ENCODE measurements at regions not wholly inside any gene's neighbourhood (a gene's known extent, or its start where the extent isn't known, plus 50 kb on each side); places are given as distances from the start of the nearest gene placed in this dataset.
"Not testable (repeated sequence)": the region's sequence is repeated elsewhere in the genome, so short reads cannot be mapped to it uniquely, and the experiment has no call there.

DNA sequence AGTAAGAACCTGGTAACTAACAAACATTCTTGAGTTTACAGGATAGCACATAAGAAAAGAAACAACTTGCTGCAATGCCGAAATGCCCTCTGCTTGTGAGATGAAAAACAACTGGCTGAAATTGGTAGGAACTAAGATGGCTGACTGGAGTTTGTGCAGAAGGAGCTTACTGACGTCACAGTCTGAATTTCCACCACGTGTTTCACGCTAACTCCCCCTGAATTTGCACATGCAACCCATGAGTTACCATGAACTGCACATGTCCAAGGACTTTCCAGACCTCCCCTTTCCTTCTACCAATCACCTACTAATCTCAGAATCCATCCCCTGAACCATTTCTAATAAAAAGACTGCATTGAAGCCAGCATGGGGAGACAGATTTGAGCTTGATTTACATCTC lies 86.3 kb upstream of the KCND2 start:
- CTCF ChIA-PET: no interaction called here
- Mint-ChIP-seq H3K4me1 (no peaks in the 10 kb centered on the region), H3K36me3 (no peaks in the 10 kb centered on the region), H3K4me3 (no peak overlapping the region), H3K9me3 (no peaks in the 10 kb centered on the region), H3K27me3 (no peaks in the 10 kb centered on the region), H3K27ac (no peak overlapping the region)
- no peak for DNase-seq

DNA sequence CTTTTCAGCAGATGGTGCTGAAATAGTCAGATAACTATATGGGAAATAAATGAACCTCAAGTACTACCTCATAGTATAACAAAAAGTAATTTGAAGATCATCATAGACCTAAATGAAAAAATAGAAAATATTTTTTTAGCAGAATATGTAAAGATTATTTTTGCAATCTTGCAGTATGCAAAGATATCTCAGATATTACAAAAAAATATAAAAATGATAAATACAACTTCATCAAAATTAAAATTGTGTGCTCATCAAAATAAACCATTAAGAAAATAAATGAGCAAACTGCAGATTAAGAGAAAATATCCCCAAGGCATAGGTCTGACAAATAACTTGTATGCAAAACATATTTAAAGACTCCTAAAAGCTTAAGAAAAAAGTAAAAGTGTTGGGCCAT lies 83.4 kb upstream of the KCND2 start:
- no peaks in the 10 kb centered on the region for H3K27me3 Mint-ChIP-seq
- H3K27ac Mint-ChIP-seq: no peak overlapping the region
- DNase-seq: no peak
- CTCF ChIA-PET: no interaction called here
- H3K4me3 Mint-ChIP-seq: no peak overlapping the region
- H3K36me3 Mint-ChIP-seq: no peaks in the 10 kb centered on the region
- peaks cover 4% of the 10 kb centered on the region for H3K9me3 Mint-ChIP-seq
- H3K4me1 Mint-ChIP-seq: no peaks in the 10 kb centered on the region

DNA sequence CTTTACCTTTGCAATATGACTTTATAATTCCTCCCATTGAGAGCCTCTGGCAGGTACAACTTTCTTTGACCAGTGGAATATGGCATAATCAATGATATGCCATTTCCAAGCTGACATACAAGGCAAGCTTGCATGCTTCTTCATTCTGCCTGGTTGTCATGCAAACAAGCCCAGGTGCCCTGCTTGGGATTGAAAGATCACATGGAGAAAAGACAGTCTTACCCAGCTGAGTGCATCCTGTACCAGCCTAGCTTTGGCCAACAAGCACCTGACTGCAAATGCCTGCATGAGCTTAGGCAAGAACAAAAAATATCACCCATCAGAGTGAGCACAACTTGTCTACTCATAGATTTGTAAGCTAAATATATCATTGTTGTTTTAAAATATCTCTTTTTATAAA lies 82.9 kb upstream of the KCND2 start:
- H3K4me1 Mint-ChIP-seq: no peaks in the 10 kb centered on the region
- H3K27me3 Mint-ChIP-seq: no peaks in the 10 kb centered on the region
- DNase-seq: no peak
- H3K9me3 Mint-ChIP-seq: peaks cover 7% of the 10 kb centered on the region
- CTCF ChIA-PET: no interaction called here
- H3K27ac Mint-ChIP-seq: no peak overlapping the region
- H3K4me3 Mint-ChIP-seq: no peak overlapping the region
- no peaks in the 10 kb centered on the region for H3K36me3 Mint-ChIP-seq

DNA sequence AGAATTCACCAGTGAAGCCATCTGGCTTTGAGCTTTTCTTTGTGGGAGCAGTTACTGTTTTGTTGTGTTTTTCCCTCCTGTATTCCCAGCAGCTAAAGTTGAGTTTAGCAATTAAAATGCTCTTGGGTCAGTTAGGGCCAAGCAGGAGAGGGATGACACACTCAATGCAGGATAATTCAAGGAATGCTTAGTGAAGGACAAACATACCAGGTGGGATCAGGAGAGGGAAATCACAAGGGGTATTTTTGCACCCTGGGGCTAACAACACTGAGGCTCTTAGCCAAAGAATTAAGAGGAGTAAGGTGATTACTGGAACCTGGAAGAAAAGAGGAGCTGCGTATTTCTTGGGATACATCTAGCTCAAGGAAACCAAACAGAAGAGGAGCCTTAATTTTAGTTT lies 82.4 kb upstream of the KCND2 start:
- no peak overlapping the region for H3K4me3 Mint-ChIP-seq
- H3K9me3 Mint-ChIP-seq: peaks cover 8% of the 10 kb centered on the region
- CTCF ChIA-PET: no interaction called here
- no peaks in the 10 kb centered on the region for H3K27me3 Mint-ChIP-seq
- no peak overlapping the region for H3K27ac Mint-ChIP-seq
- no peaks in the 10 kb centered on the region for H3K36me3 Mint-ChIP-seq
- no peaks in the 10 kb centered on the region for H3K4me1 Mint-ChIP-seq
- no peak for DNase-seq

DNA sequence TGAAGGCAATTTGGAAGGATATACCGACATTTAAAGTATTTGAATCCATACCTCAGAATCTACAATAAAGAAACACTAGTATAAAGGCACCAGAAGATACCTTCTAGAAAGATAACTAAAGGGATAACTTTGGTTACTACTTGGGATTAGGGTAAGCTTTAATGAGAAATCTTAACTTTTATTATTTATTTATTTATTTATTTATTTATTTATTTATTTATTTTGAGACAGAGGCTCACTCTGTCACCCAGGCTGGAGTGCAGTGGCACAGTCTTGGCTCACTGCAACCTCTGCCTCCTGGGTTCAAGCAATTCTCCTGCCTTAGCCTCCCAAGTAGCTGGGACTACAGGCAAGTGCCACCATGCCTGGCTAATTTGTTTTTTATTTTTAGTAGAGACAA lies 81.6 kb upstream of the KCND2 start:
- H3K36me3 Mint-ChIP-seq, DNase-seq, H3K27ac Mint-ChIP-seq, CTCF ChIA-PET, H3K4me1 Mint-ChIP-seq, H3K27me3 Mint-ChIP-seq, H3K9me3 Mint-ChIP-seq, H3K4me3 Mint-ChIP-seq: not testable (repeated sequence)

DNA sequence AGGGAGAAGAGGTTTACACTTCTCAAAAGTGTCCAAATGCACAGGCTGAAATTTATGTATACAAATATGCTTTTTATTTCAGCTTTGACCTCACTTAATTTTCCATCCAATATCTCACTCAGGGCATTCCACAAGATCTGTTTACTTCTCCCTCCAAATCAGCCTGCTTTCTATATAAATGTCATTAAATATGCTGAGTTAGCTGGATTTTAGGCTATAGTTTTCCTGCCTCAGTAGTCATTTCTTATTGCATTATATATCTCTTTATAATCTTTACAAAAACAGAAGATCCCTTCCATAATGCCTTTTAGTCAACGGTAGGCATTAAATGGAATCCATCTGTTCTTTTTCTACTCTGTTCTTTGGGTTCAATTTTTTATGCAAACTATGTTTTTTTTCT lies 71.7 kb upstream of the KCND2 start:
- no peaks in the 10 kb centered on the region for H3K27me3 Mint-ChIP-seq
- DNase-seq: no peak
- H3K9me3 Mint-ChIP-seq: no peaks in the 10 kb centered on the region
- H3K4me3 Mint-ChIP-seq: no peak overlapping the region
- no peaks in the 10 kb centered on the region for H3K4me1 Mint-ChIP-seq
- CTCF ChIA-PET: no interaction called here
- no peak overlapping the region for H3K27ac Mint-ChIP-seq
- H3K36me3 Mint-ChIP-seq: no peaks in the 10 kb centered on the region

DNA sequence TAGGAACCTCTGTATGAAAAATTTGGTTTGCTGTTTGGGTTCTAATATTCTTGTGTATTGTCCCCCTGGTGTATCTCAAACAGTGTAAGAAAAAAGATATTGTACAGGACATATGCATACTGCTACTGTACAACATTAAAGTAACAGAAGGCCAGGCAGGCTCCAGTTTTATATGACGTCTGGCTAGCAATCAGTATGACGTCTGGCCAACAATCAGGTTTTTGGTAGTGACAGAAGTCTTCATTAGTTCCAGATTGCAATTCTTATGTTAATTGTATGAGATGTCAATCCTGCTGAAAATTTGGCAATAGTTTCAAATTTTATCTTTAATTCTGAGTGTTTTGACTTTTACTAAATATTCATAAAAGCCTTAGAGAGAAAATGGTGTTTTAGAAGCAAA lies 67.9 kb upstream of the KCND2 start:
- no peak for DNase-seq
- no peaks in the 10 kb centered on the region for H3K27me3 Mint-ChIP-seq
- CTCF ChIA-PET: no interaction called here
- H3K36me3 Mint-ChIP-seq: no peaks in the 10 kb centered on the region
- H3K4me1 Mint-ChIP-seq: no peaks in the 10 kb centered on the region
- H3K9me3 Mint-ChIP-seq: peaks cover 9% of the 10 kb centered on the region
- no peak overlapping the region for H3K27ac Mint-ChIP-seq
- H3K4me3 Mint-ChIP-seq: no peak overlapping the region

DNA sequence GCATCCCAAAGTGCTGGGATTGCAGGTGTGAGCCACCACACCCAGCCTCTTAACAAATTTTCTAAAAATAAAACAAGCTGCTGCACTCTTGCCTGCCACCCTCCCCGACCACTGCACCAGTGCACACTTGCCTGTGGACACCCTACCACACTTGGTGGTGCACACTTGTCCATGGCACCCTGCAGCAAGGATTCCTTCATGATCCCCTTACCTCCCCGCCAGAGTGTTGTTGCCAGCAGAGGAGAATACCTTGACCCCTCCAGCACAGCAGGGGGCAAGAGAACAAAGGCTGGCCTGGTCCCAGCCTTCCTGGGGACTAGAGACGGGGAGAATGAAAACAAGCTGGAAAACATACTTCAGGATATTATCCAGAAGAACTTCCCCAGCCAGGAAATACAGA lies 65.9 kb upstream of the KCND2 start:
- Mint-ChIP-seq H3K4me3 (no peak overlapping the region), H3K4me1 (no peaks in the 10 kb centered on the region), H3K27me3 (no peaks in the 10 kb centered on the region), H3K36me3 (no peaks in the 10 kb centered on the region), H3K27ac (no peak overlapping the region), H3K9me3 (peaks cover 17% of the 10 kb centered on the region)
- no peak for DNase-seq
- CTCF ChIA-PET: no interaction called here

DNA sequence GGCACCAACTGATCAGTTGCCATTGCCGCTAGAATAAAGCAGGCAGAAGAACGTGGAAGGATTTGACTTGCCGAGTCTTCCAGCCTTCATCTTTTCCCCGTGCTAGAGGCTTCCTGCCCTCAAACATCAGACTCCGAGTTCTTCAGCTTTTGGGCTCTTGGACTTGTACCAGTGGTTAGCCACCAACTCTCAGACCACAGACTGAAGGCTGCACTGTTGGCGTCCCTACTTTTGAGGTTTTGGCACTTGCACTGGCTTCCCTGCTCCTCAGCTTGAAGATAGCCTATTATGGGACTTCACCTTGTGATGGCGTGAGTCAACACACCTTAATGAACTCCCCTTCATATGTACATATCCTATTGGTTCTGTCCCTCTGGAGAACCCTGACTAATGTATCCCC lies 57.3 kb upstream of the KCND2 start:
- CTCF ChIA-PET: no interaction called here
- DNase-seq: no peak
- H3K36me3 Mint-ChIP-seq: no peaks in the 10 kb centered on the region
- H3K4me3 Mint-ChIP-seq: no peak overlapping the region
- peaks cover 9% of the 10 kb centered on the region for H3K9me3 Mint-ChIP-seq
- H3K4me1 Mint-ChIP-seq: no peaks in the 10 kb centered on the region
- no peak overlapping the region for H3K27ac Mint-ChIP-seq
- no peaks in the 10 kb centered on the region for H3K27me3 Mint-ChIP-seq

DNA sequence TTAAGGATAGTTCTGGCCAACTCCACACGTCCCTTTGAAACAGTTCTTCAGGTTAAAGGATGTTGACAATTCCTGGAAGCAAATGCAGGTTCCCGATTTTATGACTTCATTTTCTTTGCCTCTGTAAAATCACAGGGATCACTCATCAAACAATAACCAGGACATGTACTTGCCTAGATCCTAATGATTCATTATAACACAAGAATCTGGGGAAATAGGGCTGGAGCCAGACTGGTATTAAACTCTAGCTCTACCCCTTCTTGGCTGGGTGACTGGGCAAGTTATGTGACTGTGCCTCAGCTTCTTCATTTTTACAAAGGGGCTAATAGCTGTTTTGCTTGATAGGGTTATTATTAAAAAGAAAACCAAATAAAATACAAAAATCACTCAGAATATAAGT lies 56.0 kb upstream of the KCND2 start:
- no peak overlapping the region for H3K4me3 Mint-ChIP-seq
- peaks cover 4% of the 10 kb centered on the region for H3K9me3 Mint-ChIP-seq
- DNase-seq: no peak
- CTCF ChIA-PET: no interaction called here
- no peaks in the 10 kb centered on the region for H3K36me3 Mint-ChIP-seq
- H3K27me3 Mint-ChIP-seq: no peaks in the 10 kb centered on the region
- H3K4me1 Mint-ChIP-seq: no peaks in the 10 kb centered on the region
- H3K27ac Mint-ChIP-seq: no peak overlapping the region

DNA sequence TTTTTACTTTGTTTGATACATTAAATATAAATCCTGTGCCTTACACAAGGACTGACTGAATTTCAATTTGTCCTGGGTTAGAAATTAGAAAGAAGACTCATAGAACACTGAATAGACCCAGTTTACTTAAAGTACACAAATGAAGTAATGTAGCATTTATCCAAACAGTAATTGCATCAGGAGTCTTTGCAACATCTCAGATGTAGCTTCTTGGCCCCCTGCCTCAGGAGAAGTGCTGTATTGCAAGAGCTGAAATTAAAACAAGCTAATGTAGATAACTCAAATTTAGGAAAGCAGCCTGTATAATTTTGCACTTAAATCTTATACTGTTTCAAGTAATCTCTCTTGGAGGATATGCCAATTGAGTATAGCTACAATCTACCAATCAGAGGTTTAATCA lies 54.3 kb upstream of the KCND2 start:
- no peak for DNase-seq
- H3K36me3 Mint-ChIP-seq: no peaks in the 10 kb centered on the region
- peaks cover 2% of the 10 kb centered on the region for H3K9me3 Mint-ChIP-seq
- H3K4me3 Mint-ChIP-seq: no peak overlapping the region
- no peaks in the 10 kb centered on the region for H3K27me3 Mint-ChIP-seq
- no peaks in the 10 kb centered on the region for H3K4me1 Mint-ChIP-seq
- CTCF ChIA-PET: no interaction called here
- no peak overlapping the region for H3K27ac Mint-ChIP-seq

DNA sequence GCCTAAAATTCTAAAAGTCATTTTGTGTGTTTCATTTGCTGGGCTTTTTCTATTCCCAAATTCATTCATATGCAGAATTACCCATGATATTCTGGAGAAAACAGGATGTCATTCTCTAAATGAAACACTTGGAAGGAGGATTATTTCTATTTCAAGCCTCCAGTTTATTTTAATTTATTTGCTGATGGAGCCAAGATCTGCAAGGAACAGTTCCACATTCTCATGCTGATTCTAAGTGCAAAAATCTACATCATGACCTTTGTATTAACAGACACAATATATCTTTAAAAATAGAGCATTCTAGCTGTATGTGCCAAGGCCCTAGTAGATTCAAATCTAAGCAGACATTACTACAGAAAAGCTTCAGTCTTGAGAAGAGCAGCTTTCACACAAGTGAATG lies 51.3 kb upstream of the KCND2 start:
- CTCF ChIA-PET: no interaction called here
- no peaks in the 10 kb centered on the region for H3K27me3 Mint-ChIP-seq
- no peaks in the 10 kb centered on the region for H3K36me3 Mint-ChIP-seq
- H3K9me3 Mint-ChIP-seq: no peaks in the 10 kb centered on the region
- H3K4me3 Mint-ChIP-seq: no peak overlapping the region
- H3K27ac Mint-ChIP-seq: no peak overlapping the region
- no peaks in the 10 kb centered on the region for H3K4me1 Mint-ChIP-seq
- no peak for DNase-seq

Measured in activated naive CD4-positive, alpha-beta T cell treated with anti-CD3 and anti-CD28 coated beads, Interleukin-2, amount 10 ng/mL, durations not matched to agents 7 days and 5 days (primary cell).